PC-3 (cell line): ENCODE measurements at regions not wholly inside any gene's neighbourhood (a gene's known extent, or its start where the extent isn't known, plus 50 kb on each side); places are given as distances from the start of the nearest gene placed in this dataset.

ENCODE experiments used
- ATAC-seq: fragments of 200-7000 bp; cut with Tn5 transposase; 2 replicates; pipeline ENCODE4 v1.9.1; 2020; ENCODE audit warnings: mild to moderate bottlenecking, moderate library complexity
- BruUV-seq: library from RNA; stranded (reverse); fragments of 400-500 nt; replicated peaks from 2 replicates; lab custom pipeline; 2021; lab: Mats Ljungman, UMichigan
- CTCF ChIA-PET: fragments of 300-600 bp; sonication (Branson Sonifier 250); formaldehyde crosslinking; loops from one replicate; lab custom pipeline; 2022; ENCODE audit warnings: antibody characterized with exemption; lab: Charles Lee
- POLR2A ChIA-PET: fragments of 300-600 bp; sonication (Branson Sonifier 250); formaldehyde crosslinking; loops from one replicate; lab custom pipeline; 2022; ENCODE audit warnings: antibody characterized with exemption; ENCODE audit not compliant: unreplicated experiment; lab: Charles Lee
- DNase-seq: peaks from one replicate; pipeline ENCODE4 v3.0.0-alpha.2; 2015
- H2AFZ ChIP-seq: fragments of 300-600 bp; sonication (generic); 2 replicates; pipeline ENCODE4 v1.6.0; 2016; ENCODE audit warnings: antibody characterized with exemption, low read length
- H3F3A ChIP-seq: fragments of 300-600 bp; sonication (generic); one replicate; pipeline ENCODE4 v1.6.0; 2017; ENCODE audit warnings: antibody characterized with exemption, low read length, control low read depth, mild to moderate bottlenecking; ENCODE audit not compliant: unreplicated experiment
- H3K27ac ChIP-seq: fragments of 300-600 bp; sonication (generic); 2 replicates; pipeline ENCODE4 v1.5.1; 2016; ENCODE audit warnings: mild to moderate bottlenecking, low read length
- H3K27me3 ChIP-seq: fragments of 300-600 bp; sonication (generic); 2 replicates; pipeline ENCODE4 v1.6.1; 2016; ENCODE audit warnings: low read length, mixed read lengths
- H3K36me3 ChIP-seq: fragments of 300-600 bp; sonication (generic); 2 replicates; pipeline ENCODE4 v1.6.1; 2016; ENCODE audit warnings: low read depth, mixed run types, low read length, mixed read lengths
- H3K4me1 ChIP-seq: fragments of 300-600 bp; sonication (generic); 2 replicates; pipeline ENCODE4 v1.5.1; 2016; ENCODE audit warnings: low read length; ENCODE audit not compliant: insufficient read depth
- H3K4me2 ChIP-seq: fragments of 300-600 bp; sonication (generic); 2 replicates; pipeline ENCODE4 v1.6.0; 2016; ENCODE audit warnings: low read length
- H3K4me3 ChIP-seq: fragments of 300-600 bp; sonication (generic); 2 replicates; pipeline ENCODE4 v1.5.1; 2016; ENCODE audit warnings: mild to moderate bottlenecking, low read length, mixed read lengths
- H3K79me2 ChIP-seq: fragments of 300-600 bp; sonication (generic); 2 replicates; pipeline ENCODE4 v1.6.1; 2017; ENCODE audit warnings: low read length, mixed read lengths
- H3K9ac ChIP-seq: fragments of 300-600 bp; sonication (generic); 2 replicates; pipeline ENCODE4 v1.6.0; 2016; ENCODE audit warnings: mild to moderate bottlenecking, low read length
- H3K9me2 ChIP-seq: fragments of 300-600 bp; sonication (generic); replicated peaks from 2 replicates; pipeline ENCODE4 v1.6.1; 2016; ENCODE audit warnings: mixed run types, low read length, mixed read lengths
- H3K9me3 ChIP-seq: fragments of 300-600 bp; sonication (generic); 2 replicates; pipeline ENCODE4 v1.6.1; 2016; ENCODE audit warnings: low read length, mixed read lengths
- H4K20me1 ChIP-seq: fragments of 300-600 bp; sonication (generic); 2 replicates; pipeline ENCODE4 v1.6.1; 2016; ENCODE audit warnings: low read length, mixed read lengths
- CTCF ChIP-seq: fragments of 300-600 bp; sonication (generic); conservative IDR thresholded peaks from 2 replicates; pipeline ENCODE4 v1.5.1; 2017; ENCODE audit warnings: antibody characterized with exemption, low read depth, mild to moderate bottlenecking, low read length
- EZH2 ChIP-seq: fragments of 300-600 bp; sonication (generic); IDR thresholded peaks from one replicate; pipeline ENCODE4 v1.6.1; 2017; ENCODE audit warnings: antibody characterized with exemption, mild to moderate bottlenecking, low read length; ENCODE audit not compliant: unreplicated experiment
- EZH2phosphoT487 ChIP-seq: fragments of 300-600 bp; sonication (generic); IDR thresholded peaks from 2 replicates; pipeline ENCODE4 v1.6.1; 2018; ENCODE audit warnings: mild to moderate bottlenecking, antibody characterized with exemption, low read length, borderline replicate concordance
- intact Hi-C: fragments of 100-400 bp; cut with micrococcal nuclease; formaldehyde crosslinking; loops from 2 replicates; pipeline ENCODE4 v1.9.0; 2023

- no peak for TF ChIP-seq CTCF
- no peak for TF ChIP-seq EZH2phosphoT487
- TF ChIP-seq EZH2, result no peak
- POLR2A ChIA-PET, result no interaction called here
- ATAC-seq, result no peak
Measured at GRCh38 chr15:88348579-88349230, 92.2 kb upstream of the NTRK3 start.

GRCh38 chr15:88345962-88346361 lies 89.4 kb upstream of the NTRK3 start:
- ChIA-PET POLR2A (no interaction called here), CTCF (no interaction called here)
- Histone ChIP-seq H3K27me3 (no peaks in the 10 kb centered on the region), H3K27ac (no peak overlapping the region), H3K4me2 (no peak overlapping the region), H3F3A (no peaks in the 10 kb centered on the region), H3K36me3 (no peaks in the 10 kb centered on the region), H4K20me1 (no peaks in the 10 kb centered on the region), H3K9ac (no peak overlapping the region), H3K9me2 (no peaks in the 10 kb centered on the region), H3K79me2 (no peaks in the 10 kb centered on the region), H3K4me1 (no peaks in the 10 kb centered on the region), H3K9me3 (no peaks in the 10 kb centered on the region), H3K4me3 (no peak overlapping the region), H2AFZ (no peak overlapping the region)
- BruUV-seq, result no TSS peak
- no peak for DNase-seq
- ATAC-seq, result no peak
- intact Hi-C loops, result no loop called here
- TF ChIP-seq EZH2phosphoT487, result no peak
- no peak for TF ChIP-seq EZH2
- TF ChIP-seq CTCF, result no peak

More at GRCh38 chr15:88348579-88349230, 92.2 kb upstream of the NTRK3 start:
- intact Hi-C loops, result no loop called here
- H3K79me2 ChIP-seq, result no peaks in the 10 kb centered on the region
- no peak overlapping the region for H3K4me2 ChIP-seq
- H3K9ac ChIP-seq, result no peak overlapping the region
- no peaks in the 10 kb centered on the region for H3K9me2 ChIP-seq
- H3K4me1 ChIP-seq, result no peaks in the 10 kb centered on the region
- no peak overlapping the region for H3K4me3 ChIP-seq
- H3K36me3 ChIP-seq, result no peaks in the 10 kb centered on the region
- no peaks in the 10 kb centered on the region for H3K27me3 ChIP-seq
- no peak overlapping the region for H2AFZ ChIP-seq
- no peaks in the 10 kb centered on the region for H3K9me3 ChIP-seq
- H3K27ac ChIP-seq, result no peak overlapping the region
- no peak for DNase-seq
- CTCF ChIA-PET, result interaction anchor here (0.6 kb wide), 1 partner anchor 14 kb away, joined by 3 read pairs; no protein-coding TSS in a partner anchor
- H4K20me1 ChIP-seq, result no peaks in the 10 kb centered on the region
- H3F3A ChIP-seq, result no peaks in the 10 kb centered on the region
- BruUV-seq, result no TSS peak

GRCh38 chr15:88344786-88345185 lies 88.2 kb upstream of the NTRK3 start:
- Histone ChIP-seq H3K27ac (no peak overlapping the region), H3K4me2 (no peak overlapping the region), H4K20me1 (no peaks in the 10 kb centered on the region), H3K4me3 (no peak overlapping the region), H3F3A (no peaks in the 10 kb centered on the region), H3K9me3 (no peaks in the 10 kb centered on the region), H3K36me3 (no peaks in the 10 kb centered on the region), H3K9me2 (no peaks in the 10 kb centered on the region), H3K4me1 (no peaks in the 10 kb centered on the region), H3K79me2 (no peaks in the 10 kb centered on the region), H3K9ac (no peak overlapping the region), H2AFZ (no peak overlapping the region), H3K27me3 (no peaks in the 10 kb centered on the region)
- ChIA-PET CTCF (no interaction called here), POLR2A (no interaction called here)
- intact Hi-C loops, result no loop called here
- DNase-seq (no peak), ATAC-seq (no peak)
- no peak for TF ChIP-seq EZH2
- TF ChIP-seq EZH2phosphoT487, result no peak
- TF ChIP-seq CTCF, result no peak
- no TSS peak for BruUV-seq
